GM23338 (cell line): ENCODE measurements at regions not wholly inside any gene's neighbourhood (a gene's known extent, or its start where the extent isn't known, plus 50 kb on each side); places are given as distances from the start of the nearest gene placed in this dataset.

Experiments used
- ATAC-seq: fragments of 200-7000 bp; cut with Tn5 transposase; 3 replicates; pipeline ENCODE4 v1.9.1; 2020
- DNase-seq: peaks from one replicate; pipeline ENCODE4 v3.0.0-alpha.2; 2015; ENCODE audit warnings: low spot score
- H2AFZ ChIP-seq: fragments of 200-600 bp; sonication (generic); 2 replicates; pipeline ENCODE4 v1.8.0; 2016; ENCODE audit warnings: antibody characterized with exemption, mild to moderate bottlenecking, moderate library complexity
- H3F3A ChIP-seq: fragments of 200-600 bp; sonication (generic); replicated peaks from 2 replicates; pipeline ENCODE4 v1.8.0; 2017; ENCODE audit warnings: antibody characterized with exemption, mixed run types, low read depth
- H3K27ac ChIP-seq: fragments of 200-600 bp; sonication (generic); 2 replicates; pipeline ENCODE4 v1.6.1; 2016; ENCODE audit warnings: low read depth
- H3K27me3 ChIP-seq: fragments of 200-600 bp; sonication (generic); 2 replicates; pipeline ENCODE4 v1.8.0; 2016; ENCODE audit warnings: mild to moderate bottlenecking, mixed run types, moderate library complexity; ENCODE audit not compliant: insufficient read depth
- H3K36me3 ChIP-seq: fragments of 200-600 bp; sonication (generic); 2 replicates; pipeline ENCODE4 v1.8.0; 2016; ENCODE audit warnings: mild to moderate bottlenecking; ENCODE audit not compliant: insufficient read depth
- H3K4me1 ChIP-seq: fragments of 200-600 bp; sonication (generic); 2 replicates; pipeline ENCODE4 v1.8.0; 2016; ENCODE audit warnings: mild to moderate bottlenecking, moderate library complexity; ENCODE audit not compliant: insufficient read depth
- H3K4me2 ChIP-seq: fragments of 200-600 bp; sonication (generic); 2 replicates; pipeline ENCODE4 v1.7.1; 2017; ENCODE audit warnings: mixed run types
- H3K4me3 ChIP-seq: fragments of 200-600 bp; sonication (generic); 2 replicates; pipeline ENCODE4 v1.6.1; 2016; ENCODE audit warnings: mixed run types
- H3K79me2 ChIP-seq: fragments of 200-600 bp; sonication (generic); replicated peaks from 2 replicates; pipeline ENCODE4 v1.8.0; 2017; ENCODE audit warnings: mild to moderate bottlenecking; ENCODE audit not compliant: insufficient read depth
- H3K9me2 ChIP-seq: fragments of 200-600 bp; sonication (generic); 2 replicates; pipeline ENCODE4 v1.8.0; 2017; ENCODE audit not compliant: insufficient read depth
- H4K20me1 ChIP-seq: fragments of 200-600 bp; sonication (generic); replicated peaks from 2 replicates; pipeline ENCODE4 v1.8.0; 2017; ENCODE audit warnings: mild to moderate bottlenecking; ENCODE audit not compliant: insufficient read depth
- H3K27ac Mint-ChIP-seq: 2 replicates; pipeline ENCODE4 v1.8.0; 2020; ENCODE audit warnings: inconsistent platforms, mild to moderate bottlenecking, moderate library complexity, mixed read lengths
- H3K27me3 Mint-ChIP-seq: 3 replicates; pipeline ENCODE4 v1.8.0; 2022; ENCODE audit warnings: low read depth, mild to moderate bottlenecking, moderate library complexity, mixed read lengths, inconsistent platforms; ENCODE audit not compliant: insufficient read depth, poor library complexity
- H3K36me3 Mint-ChIP-seq: 3 replicates; pipeline ENCODE4 v1.8.0; 2021; ENCODE audit warnings: low read depth, mild to moderate bottlenecking, inconsistent platforms, moderate library complexity, mixed read lengths
- H3K4me1 Mint-ChIP-seq: 3 replicates; pipeline ENCODE4 v1.8.0; 2020; ENCODE audit warnings: mild to moderate bottlenecking, inconsistent platforms, mixed read lengths
- H3K4me3 Mint-ChIP-seq: 3 replicates; pipeline ENCODE4 v1.8.0; 2021; ENCODE audit warnings: moderate library complexity, mild to moderate bottlenecking, inconsistent platforms, mixed read lengths
- H3K9me3 Mint-ChIP-seq: 3 replicates; pipeline ENCODE4 v1.8.0; 2020; ENCODE audit warnings: moderate library complexity, mild to moderate bottlenecking, inconsistent platforms, mixed read lengths
- CREB1 ChIP-seq: fragments of 250-450 bp; sonication (Bioruptor Pico); IDR thresholded peaks from 2 replicates; pipeline ENCODE4 v1.5.0; 2020; ENCODE audit warnings: low read depth, mild to moderate bottlenecking, moderate library complexity
- POLR2AphosphoS5 ChIP-seq: IDR thresholded peaks from 2 replicates; pipeline ENCODE4 v1.6.1; 2016; ENCODE audit warnings: antibody characterized with exemption, low read depth
- STAT1 ChIP-seq: IDR thresholded peaks from one replicate; pipeline ENCODE4 v1.6.1; 2016; ENCODE audit warnings: antibody characterized with exemption; ENCODE audit not compliant: unreplicated experiment
- ZNF331 ChIP-seq: fragments of 250-450 bp; sonication (Bioruptor Pico); IDR thresholded peaks from 2 replicates; pipeline ENCODE4 v1.5.0; 2020; ENCODE audit warnings: low read depth, mild to moderate bottlenecking, moderate library complexity
- TF ChIP-seq, protein P1 (sequence below): fragments of 250-450 bp; sonication (Bioruptor Pico); IDR thresholded peaks from 2 replicates; pipeline ENCODE4 v1.5.0; 2020; ENCODE audit warnings: mild to moderate bottlenecking, moderate library complexity
- TF ChIP-seq, protein P2 (sequence below): IDR thresholded peaks from one replicate; pipeline ENCODE4 v1.6.1; 2018; ENCODE audit warnings: antibody characterized with exemption; ENCODE audit not compliant: unreplicated experiment

- Mint-ChIP-seq H3K36me3 (peaks cover 3% of the 10 kb centered on the region; the same call in 2 of the 3 replicates), H3K9me3 (peaks cover 9% of the 10 kb centered on the region), H3K27ac (no peak overlapping the region), H3K4me1 (no peaks in the 10 kb centered on the region), H3K4me3 (no peak overlapping the region), H3K27me3 (peaks cover 4% of the 10 kb centered on the region)
- Histone ChIP-seq H3K4me3 (no peak overlapping the region), H3K4me1 (no peaks in the 10 kb centered on the region), H3K4me2 (no peak overlapping the region), H3K27me3 (no peaks in the 10 kb centered on the region), H4K20me1 (no peaks in the 10 kb centered on the region), H3K27ac (no peak overlapping the region), H2AFZ (no peak overlapping the region), H3K36me3 (peaks cover 3% of the 10 kb centered on the region; the same call in 1 of the 2 replicates), H3K9me2 (peaks cover 4% of the 10 kb centered on the region; the same call in 1 of the 2 replicates), H3F3A (no peaks in the 10 kb centered on the region), H3K79me2 (no peaks in the 10 kb centered on the region)
- no peak for ATAC-seq
- TF ChIP-seq, protein P1, sequence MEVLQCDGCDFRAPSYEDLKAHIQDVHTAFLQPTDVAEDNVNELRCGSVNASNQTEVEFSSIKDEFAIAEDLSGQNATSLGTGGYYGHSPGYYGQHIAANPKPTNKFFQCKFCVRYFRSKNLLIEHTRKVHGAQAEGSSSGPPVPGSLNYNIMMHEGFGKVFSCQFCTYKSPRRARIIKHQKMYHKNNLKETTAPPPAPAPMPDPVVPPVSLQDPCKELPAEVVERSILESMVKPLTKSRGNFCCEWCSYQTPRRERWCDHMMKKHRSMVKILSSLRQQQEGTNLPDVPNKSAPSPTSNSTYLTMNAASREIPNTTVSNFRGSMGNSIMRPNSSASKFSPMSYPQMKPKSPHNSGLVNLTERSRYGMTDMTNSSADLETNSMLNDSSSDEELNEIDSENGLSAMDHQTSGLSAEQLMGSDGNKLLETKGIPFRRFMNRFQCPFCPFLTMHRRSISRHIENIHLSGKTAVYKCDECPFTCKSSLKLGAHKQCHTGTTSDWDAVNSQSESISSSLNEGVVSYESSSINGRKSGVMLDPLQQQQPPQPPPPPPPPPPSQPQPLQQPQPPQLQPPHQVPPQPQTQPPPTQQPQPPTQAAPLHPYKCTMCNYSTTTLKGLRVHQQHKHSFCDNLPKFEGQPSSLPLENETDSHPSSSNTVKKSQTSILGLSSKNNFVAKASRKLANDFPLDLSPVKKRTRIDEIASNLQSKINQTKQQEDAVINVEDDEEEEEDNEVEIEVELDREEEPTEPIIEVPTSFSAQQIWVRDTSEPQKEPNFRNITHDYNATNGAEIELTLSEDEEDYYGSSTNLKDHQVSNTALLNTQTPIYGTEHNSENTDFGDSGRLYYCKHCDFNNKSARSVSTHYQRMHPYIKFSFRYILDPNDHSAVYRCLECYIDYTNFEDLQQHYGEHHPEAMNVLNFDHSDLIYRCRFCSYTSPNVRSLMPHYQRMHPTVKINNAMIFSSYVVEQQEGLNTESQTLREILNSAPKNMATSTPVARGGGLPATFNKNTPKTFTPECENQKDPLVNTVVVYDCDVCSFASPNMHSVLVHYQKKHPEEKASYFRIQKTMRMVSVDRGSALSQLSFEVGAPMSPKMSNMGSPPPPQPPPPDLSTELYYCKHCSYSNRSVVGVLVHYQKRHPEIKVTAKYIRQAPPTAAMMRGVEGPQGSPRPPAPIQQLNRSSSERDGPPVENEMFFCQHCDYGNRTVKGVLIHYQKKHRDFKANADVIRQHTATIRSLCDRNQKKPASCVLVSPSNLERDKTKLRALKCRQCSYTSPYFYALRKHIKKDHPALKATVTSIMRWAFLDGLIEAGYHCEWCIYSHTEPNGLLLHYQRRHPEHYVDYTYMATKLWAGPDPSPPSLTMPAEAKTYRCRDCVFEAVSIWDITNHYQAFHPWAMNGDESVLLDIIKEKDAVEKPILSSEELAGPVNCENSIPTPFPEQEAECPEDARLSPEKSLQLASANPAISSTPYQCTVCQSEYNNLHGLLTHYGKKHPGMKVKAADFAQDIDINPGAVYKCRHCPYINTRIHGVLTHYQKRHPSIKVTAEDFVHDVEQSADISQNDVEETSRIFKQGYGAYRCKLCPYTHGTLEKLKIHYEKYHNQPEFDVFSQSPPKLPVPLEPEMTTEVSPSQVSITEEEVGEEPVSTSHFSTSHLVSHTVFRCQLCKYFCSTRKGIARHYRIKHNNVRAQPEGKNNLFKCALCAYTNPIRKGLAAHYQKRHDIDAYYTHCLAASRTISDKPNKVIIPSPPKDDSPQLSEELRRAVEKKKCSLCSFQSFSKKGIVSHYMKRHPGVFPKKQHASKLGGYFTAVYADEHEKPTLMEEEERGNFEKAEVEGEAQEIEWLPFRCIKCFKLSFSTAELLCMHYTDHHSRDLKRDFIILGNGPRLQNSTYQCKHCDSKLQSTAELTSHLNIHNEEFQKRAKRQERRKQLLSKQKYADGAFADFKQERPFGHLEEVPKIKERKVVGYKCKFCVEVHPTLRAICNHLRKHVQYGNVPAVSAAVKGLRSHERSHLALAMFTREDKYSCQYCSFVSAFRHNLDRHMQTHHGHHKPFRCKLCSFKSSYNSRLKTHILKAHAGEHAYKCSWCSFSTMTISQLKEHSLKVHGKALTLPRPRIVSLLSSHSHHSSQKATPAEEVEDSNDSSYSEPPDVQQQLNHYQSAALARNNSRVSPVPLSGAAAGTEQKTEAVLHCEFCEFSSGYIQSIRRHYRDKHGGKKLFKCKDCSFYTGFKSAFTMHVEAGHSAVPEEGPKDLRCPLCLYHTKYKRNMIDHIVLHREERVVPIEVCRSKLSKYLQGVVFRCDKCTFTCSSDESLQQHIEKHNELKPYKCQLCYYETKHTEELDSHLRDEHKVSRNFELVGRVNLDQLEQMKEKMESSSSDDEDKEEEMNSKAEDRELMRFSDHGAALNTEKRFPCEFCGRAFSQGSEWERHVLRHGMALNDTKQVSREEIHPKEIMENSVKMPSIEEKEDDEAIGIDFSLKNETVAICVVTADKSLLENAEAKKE (CRISPR knock-in tag): no peak
- no peak for TF ChIP-seq ZNF331 (CRISPR knock-in tag)
- no peak for TF ChIP-seq STAT1
- no peak for DNase-seq
These were observed 55.3 kb upstream of the TEAD1 start for GRCh38 chr11:12618743-12619540.

GRCh38 chr11:12623869-12624268 is 50.4 kb upstream of the TEAD1 start:
- no peak overlapping the region for H3K27ac Mint-ChIP-seq
- ATAC-seq: no peak
- TF ChIP-seq STAT1: no peak
- no peak for TF ChIP-seq ZNF331 (CRISPR knock-in tag)
- TF ChIP-seq CREB1 (CRISPR knock-in tag): no peak
- TF ChIP-seq POLR2AphosphoS5: no peak
- TF ChIP-seq, protein P2, sequence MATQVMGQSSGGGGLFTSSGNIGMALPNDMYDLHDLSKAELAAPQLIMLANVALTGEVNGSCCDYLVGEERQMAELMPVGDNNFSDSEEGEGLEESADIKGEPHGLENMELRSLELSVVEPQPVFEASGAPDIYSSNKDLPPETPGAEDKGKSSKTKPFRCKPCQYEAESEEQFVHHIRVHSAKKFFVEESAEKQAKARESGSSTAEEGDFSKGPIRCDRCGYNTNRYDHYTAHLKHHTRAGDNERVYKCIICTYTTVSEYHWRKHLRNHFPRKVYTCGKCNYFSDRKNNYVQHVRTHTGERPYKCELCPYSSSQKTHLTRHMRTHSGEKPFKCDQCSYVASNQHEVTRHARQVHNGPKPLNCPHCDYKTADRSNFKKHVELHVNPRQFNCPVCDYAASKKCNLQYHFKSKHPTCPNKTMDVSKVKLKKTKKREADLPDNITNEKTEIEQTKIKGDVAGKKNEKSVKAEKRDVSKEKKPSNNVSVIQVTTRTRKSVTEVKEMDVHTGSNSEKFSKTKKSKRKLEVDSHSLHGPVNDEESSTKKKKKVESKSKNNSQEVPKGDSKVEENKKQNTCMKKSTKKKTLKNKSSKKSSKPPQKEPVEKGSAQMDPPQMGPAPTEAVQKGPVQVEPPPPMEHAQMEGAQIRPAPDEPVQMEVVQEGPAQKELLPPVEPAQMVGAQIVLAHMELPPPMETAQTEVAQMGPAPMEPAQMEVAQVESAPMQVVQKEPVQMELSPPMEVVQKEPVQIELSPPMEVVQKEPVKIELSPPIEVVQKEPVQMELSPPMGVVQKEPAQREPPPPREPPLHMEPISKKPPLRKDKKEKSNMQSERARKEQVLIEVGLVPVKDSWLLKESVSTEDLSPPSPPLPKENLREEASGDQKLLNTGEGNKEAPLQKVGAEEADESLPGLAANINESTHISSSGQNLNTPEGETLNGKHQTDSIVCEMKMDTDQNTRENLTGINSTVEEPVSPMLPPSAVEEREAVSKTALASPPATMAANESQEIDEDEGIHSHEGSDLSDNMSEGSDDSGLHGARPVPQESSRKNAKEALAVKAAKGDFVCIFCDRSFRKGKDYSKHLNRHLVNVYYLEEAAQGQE: no peak

More at GRCh38 chr11:12623869-12624268, 50.4 kb upstream of the TEAD1 start:
- no peaks in the 10 kb centered on the region for H3K4me1 ChIP-seq
- DNase-seq: no peak
- Mint-ChIP-seq H3K9me3 (peaks cover 20% of the 10 kb centered on the region), H3K4me3 (no peak overlapping the region), H3K36me3 (peaks cover 3% of the 10 kb centered on the region; the same call in 2 of the 3 replicates), H3K27me3 (peaks cover 7% of the 10 kb centered on the region), H3K4me1 (no peaks in the 10 kb centered on the region)
- H4K20me1 ChIP-seq: no peaks in the 10 kb centered on the region
- no peak overlapping the region for H2AFZ ChIP-seq
- no peak overlapping the region for H3K4me3 ChIP-seq
- no peaks in the 10 kb centered on the region for H3K27me3 ChIP-seq
- no peak overlapping the region for H3K27ac ChIP-seq
- no peaks in the 10 kb centered on the region for H3F3A ChIP-seq
- H3K36me3 ChIP-seq: peaks cover 3% of the 10 kb centered on the region; the same call in 1 of the 2 replicates
- H3K79me2 ChIP-seq: no peaks in the 10 kb centered on the region
- H3K9me2 ChIP-seq: peaks cover 4% of the 10 kb centered on the region; the same call in 1 of the 2 replicates
- no peak overlapping the region for H3K4me2 ChIP-seq
